OCI-LY1 (cell line): ENCODE measurements at regions not wholly inside any gene's neighbourhood (a gene's known extent, or its start where the extent isn't known, plus 50 kb on each side); places are given as distances from the start of the nearest gene placed in this dataset.

Experiments used
- EZH2 ChIP-seq: fragments of 200-600 bp; sonication (generic), shearing (Covaris generic); IDR thresholded peaks from 2 replicates; pipeline ENCODE4 v1.8.0; 2017; ENCODE audit warnings: borderline replicate concordance, mixed run types, mild to moderate bottlenecking, antibody characterized with exemption, low read length, moderate library complexity, mixed read lengths
- TF ChIP-seq, protein P1 (sequence below): fragments of 200-600 bp; sonication (generic), shearing (Covaris generic); IDR thresholded peaks from 2 replicates; pipeline ENCODE4 v1.5.1; 2017; ENCODE audit warnings: mild to moderate bottlenecking, antibody characterized with exemption, low read length, moderate library complexity, mixed read lengths

DNA sequence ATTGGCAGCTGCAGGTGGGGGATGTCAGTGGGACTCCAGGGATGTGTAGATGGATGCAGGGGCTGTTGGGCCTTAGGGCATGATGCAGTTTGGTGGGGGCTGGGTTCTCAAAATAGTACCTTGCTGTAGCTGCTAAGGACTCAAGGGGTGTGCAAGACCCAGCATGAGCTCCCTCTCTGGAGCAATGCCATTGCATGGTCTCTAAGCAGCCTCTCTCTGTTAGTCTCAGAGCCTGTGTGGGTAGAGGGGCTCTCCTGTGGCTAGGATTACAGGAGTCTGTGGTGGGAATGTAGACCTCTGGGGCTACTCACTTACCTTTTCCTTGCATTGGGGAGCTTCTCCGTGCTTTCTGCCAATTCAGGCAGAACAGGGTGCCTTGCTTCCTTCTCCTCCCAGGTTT lies 228.9 kb downstream of the LPIN1 start:
- TF ChIP-seq, protein P1, sequence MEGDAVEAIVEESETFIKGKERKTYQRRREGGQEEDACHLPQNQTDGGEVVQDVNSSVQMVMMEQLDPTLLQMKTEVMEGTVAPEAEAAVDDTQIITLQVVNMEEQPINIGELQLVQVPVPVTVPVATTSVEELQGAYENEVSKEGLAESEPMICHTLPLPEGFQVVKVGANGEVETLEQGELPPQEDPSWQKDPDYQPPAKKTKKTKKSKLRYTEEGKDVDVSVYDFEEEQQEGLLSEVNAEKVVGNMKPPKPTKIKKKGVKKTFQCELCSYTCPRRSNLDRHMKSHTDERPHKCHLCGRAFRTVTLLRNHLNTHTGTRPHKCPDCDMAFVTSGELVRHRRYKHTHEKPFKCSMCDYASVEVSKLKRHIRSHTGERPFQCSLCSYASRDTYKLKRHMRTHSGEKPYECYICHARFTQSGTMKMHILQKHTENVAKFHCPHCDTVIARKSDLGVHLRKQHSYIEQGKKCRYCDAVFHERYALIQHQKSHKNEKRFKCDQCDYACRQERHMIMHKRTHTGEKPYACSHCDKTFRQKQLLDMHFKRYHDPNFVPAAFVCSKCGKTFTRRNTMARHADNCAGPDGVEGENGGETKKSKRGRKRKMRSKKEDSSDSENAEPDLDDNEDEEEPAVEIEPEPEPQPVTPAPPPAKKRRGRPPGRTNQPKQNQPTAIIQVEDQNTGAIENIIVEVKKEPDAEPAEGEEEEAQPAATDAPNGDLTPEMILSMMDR: no peak
- TF ChIP-seq EZH2: no peak
